ENCODE measurements at regions not wholly inside any gene's neighbourhood (a gene's known extent, or its start where the extent isn't known, plus 50 kb on each side); places are given as distances from the start of the nearest gene placed in this dataset.

DNA sequence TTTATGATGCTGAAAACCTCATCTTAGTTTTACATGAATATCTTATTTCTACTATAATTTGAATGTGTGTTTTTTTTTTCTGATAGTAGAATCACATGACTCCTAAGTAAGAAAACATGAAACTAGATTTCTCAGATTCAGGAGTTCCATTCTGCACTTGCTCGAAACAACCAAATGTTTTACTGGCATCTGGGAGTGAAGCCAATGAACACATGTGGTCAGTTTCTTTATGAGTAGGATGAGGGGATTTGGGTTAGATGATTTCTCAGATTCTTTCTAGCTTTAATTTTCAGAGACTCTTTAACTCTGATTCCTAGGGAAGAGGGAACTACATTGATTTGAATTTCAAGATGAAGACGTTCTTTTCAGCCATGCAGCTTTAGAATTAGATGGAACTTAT, 225.0 kb upstream of the NT5C1B start:
- TF ChIP-seq POLR2A (IDR thresholded peaks at IDR 0.05) (no peak), CTCF (IDR thresholded peaks at IDR 0.05) (no peak)

Data from esophagus squamous epithelium (tissue), 4 donors.